GM12892 (cell line): ENCODE measurements at regions not wholly inside any gene's neighbourhood (a gene's known extent, or its start where the extent isn't known, plus 50 kb on each side); places are given as distances from the start of the nearest gene placed in this dataset.

Source experiments
- POLR2A ChIP-seq: IDR thresholded peaks from 2 replicates; pipeline ENCODE4 v1.6.1; 2011; ENCODE audit warnings: low read depth, low read length, control low read depth
- POLR2AphosphoS5 ChIP-seq: IDR thresholded peaks from 2 replicates; pipeline ENCODE4 v1.6.1; 2011; ENCODE audit warnings: low read depth, low read length, control low read depth

DNA sequence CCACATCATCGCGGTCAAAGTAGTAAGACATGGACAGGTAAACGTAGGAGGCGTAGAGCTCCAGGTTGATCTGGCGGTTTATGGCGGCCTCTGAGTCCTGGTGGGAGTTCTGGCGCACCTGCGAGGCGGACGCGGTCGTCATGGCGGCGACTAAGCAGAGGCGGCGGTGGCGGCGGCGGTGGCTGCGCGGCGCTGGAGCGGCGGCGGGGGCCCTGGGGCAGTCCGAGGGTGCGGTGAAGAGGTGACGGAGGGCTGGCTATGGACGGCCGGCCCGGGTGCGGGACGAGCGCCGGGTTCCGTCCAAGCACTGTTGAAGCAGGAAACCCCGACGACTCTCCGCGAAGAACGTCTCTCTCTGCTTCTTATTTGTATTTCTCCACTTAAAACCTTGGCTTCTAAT, 484.3 kb upstream of the SGCG start:
- TF ChIP-seq POLR2A (no peak), POLR2AphosphoS5 (no peak)
